C4-2B (cell line): ENCODE measurements at regions not wholly inside any gene's neighbourhood (a gene's known extent, or its start where the extent isn't known, plus 50 kb on each side); places are given as distances from the start of the nearest gene placed in this dataset.

Experiments used
- CTCF ChIP-seq: fragments of 450-650 bp; conservative IDR thresholded peaks from 2 replicates; pipeline ENCODE4 v1.5.1; 2017; ENCODE audit warnings: mild to moderate bottlenecking
- ZFX ChIP-seq: fragments of 450-650 bp; IDR thresholded peaks from 2 replicates; pipeline ENCODE4 v1.6.1; 2017

DNA sequence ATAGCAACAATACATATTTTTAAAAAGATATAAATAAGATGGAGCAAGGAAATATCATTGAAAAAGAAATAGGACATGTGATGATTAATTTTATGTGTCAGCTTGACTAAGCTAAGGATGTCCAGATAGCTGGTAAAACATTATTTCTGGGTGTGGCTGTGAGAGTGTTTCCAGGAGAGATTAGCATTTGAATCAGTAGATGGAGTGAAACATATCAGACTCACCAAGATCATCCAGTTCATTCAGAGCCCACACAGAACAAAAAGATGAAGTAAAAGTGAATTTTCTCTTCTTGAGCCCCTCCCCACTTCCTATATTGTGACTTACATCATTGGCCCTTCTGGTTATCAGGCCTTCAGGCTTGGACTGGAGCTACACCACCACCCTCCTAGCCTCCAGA lies 61.6 kb upstream of the TUSC7 start:
- TF ChIP-seq CTCF = no peak
- no peak for TF ChIP-seq ZFX
